HCT116 (cell line): ENCODE measurements at regions not wholly inside any gene's neighbourhood (a gene's known extent, or its start where the extent isn't known, plus 50 kb on each side); places are given as distances from the start of the nearest gene placed in this dataset.

Experiments
- ATAC-seq: fragments of 200-7000 bp; cut with Tn5 transposase; 2 replicates; pipeline ENCODE4 v1.9.1; 2020; ENCODE audit warnings: mild to moderate bottlenecking, moderate library complexity
- BruUV-seq: library from RNA; stranded (reverse); fragments of 400-500 nt; replicated peaks from 2 replicates; lab custom pipeline; 2021; lab: Mats Ljungman, UMichigan
- CTCF ChIA-PET: fragments of 300-600 bp; sonication (Branson Sonifier 250); formaldehyde crosslinking; loops from one replicate; lab custom pipeline; 2021; ENCODE audit warnings: antibody characterized with exemption; lab: Charles Lee
- POLR2A ChIA-PET: fragments of 300-600, 350-600 bp; sonication (Branson Sonifier 250); formaldehyde crosslinking; loops from one replicate; lab custom pipeline; 2021; ENCODE audit warnings: antibody characterized with exemption; lab: Charles Lee
- RAD21 ChIA-PET, 2 experiments: fragments of 300-600 bp; sonication (Branson Sonifier 250); formaldehyde crosslinking; loops; one replicate each; lab custom pipeline; 2023; ENCODE audit warnings: low total read pairs in 2 of 2; ENCODE audit not compliant: uncharacterized antibody in 2 of 2, unreplicated experiment in 2 of 2, low non-redundant PET in 1 of 2; lab: Charles Lee
- DNase-seq: peaks from one replicate; pipeline ENCODE4 v3.0.0-alpha.2; 2010; ENCODE audit warnings: low read depth, low spot score
- H2AFZ ChIP-seq: fragments of 200-600 bp; shearing (Covaris generic), sonication (generic); 2 replicates; pipeline ENCODE4 v1.6.1; 2017; ENCODE audit warnings: low read depth, mixed run types, mixed read lengths, antibody characterized with exemption, low read length; ENCODE audit not compliant: poor library complexity, severe bottlenecking
- H3K27ac ChIP-seq: 2 replicates; pipeline ENCODE4 v1.5.1; 2012; ENCODE audit warnings: low read depth, low read length
- H3K27me3 ChIP-seq: fragments of 200-600 bp; sonication (generic); 2 replicates; pipeline ENCODE4 v1.6.1; 2016; ENCODE audit warnings: mixed run types, low read length, mixed read lengths; ENCODE audit not compliant: insufficient read depth
- H3K36me3 ChIP-seq, 2 experiments: fragments of 200-500 bp in 1 of 2; fragments of 200-600 bp in 1 of 2; sonication (Bioruptor generic) in 1 of 2; sonication (generic) in 1 of 2; 2 replicates each; pipeline versions ENCODE4 v1.5.1 to v1.6.1; 2014 to 2016; ENCODE audit warnings: low read length in 2 of 2, inconsistent platforms in 1 of 2, mixed read lengths in 1 of 2, mixed run types in 1 of 2; ENCODE audit not compliant: insufficient read depth in 2 of 2, control insufficient read depth in 1 of 2
- H3K4me1 ChIP-seq, 2 experiments: fragments of 200-600 bp in 1 of 2; sonication (generic) in 1 of 2; 2 replicates each; pipeline versions ENCODE4 v1.5.1 to v1.6.1; 2012 to 2017; ENCODE audit warnings: low read length in 2 of 2, inconsistent platforms in 1 of 2, mild to moderate bottlenecking in 1 of 2, mixed read lengths in 1 of 2, mixed run types in 1 of 2, moderate library complexity in 1 of 2; ENCODE audit not compliant: insufficient read depth in 2 of 2, control insufficient read depth in 1 of 2
- H3K4me2 ChIP-seq: fragments of 200-600 bp; sonication (generic); 2 replicates; pipeline ENCODE4 v1.6.1; 2017; ENCODE audit warnings: mixed run types, low read length, mixed read lengths
- H3K4me3 ChIP-seq, 2 experiments: fragments of 200-600 bp in 1 of 2; sonication (generic) in 1 of 2; replicated peaks in 1 of 2; 2 replicates each; pipeline ENCODE4 v1.5.1; 2011 to 2016; ENCODE audit warnings: low read length in 2 of 2, control low read depth in 1 of 2, low read depth in 1 of 2, mild to moderate bottlenecking in 1 of 2, mixed read lengths in 1 of 2, mixed run types in 1 of 2
- H3K79me2 ChIP-seq: fragments of 200-600 bp; sonication (generic); 2 replicates; pipeline ENCODE4 v1.6.1; 2017; ENCODE audit warnings: mild to moderate bottlenecking, mixed run types, low read length, moderate library complexity, mixed read lengths; ENCODE audit not compliant: insufficient read depth
- H3K9ac ChIP-seq: fragments of 200-600 bp; sonication (generic); 2 replicates; pipeline ENCODE4 v1.6.1; 2016; ENCODE audit warnings: low read length, mixed read lengths
- H3K9me2 ChIP-seq: fragments of 200-600 bp; sonication (generic), shearing (Covaris generic); 2 replicates; pipeline ENCODE4 v1.6.1; 2017; ENCODE audit warnings: mixed run types, mild to moderate bottlenecking, moderate library complexity; ENCODE audit not compliant: insufficient read depth
- H3K9me3 ChIP-seq, 2 experiments: fragments of 200-500 bp in 1 of 2; fragments of 200-600 bp in 1 of 2; sonication (Bioruptor generic) in 1 of 2; sonication (generic) in 1 of 2; 2 replicates each; pipeline ENCODE4 v1.6.1; 2014 to 2017; ENCODE audit warnings: low read length in 2 of 2, mixed read lengths in 2 of 2, inconsistent platforms in 1 of 2, low read depth in 1 of 2, mild to moderate bottlenecking in 1 of 2, mixed run types in 1 of 2, moderate library complexity in 1 of 2; ENCODE audit not compliant: control insufficient read depth in 1 of 2, insufficient read depth in 1 of 2
- H4K20me1 ChIP-seq: fragments of 200-600 bp; sonication (generic), shearing (Covaris generic); 2 replicates; pipeline ENCODE4 v1.6.1; 2017; ENCODE audit warnings: mixed run types, mild to moderate bottlenecking, moderate library complexity; ENCODE audit not compliant: insufficient read depth
- CEBPB ChIP-seq: IDR thresholded peaks from 2 replicates; pipeline ENCODE4 v1.6.1; 2012; ENCODE audit warnings: low read depth
- ELF1 ChIP-seq: IDR thresholded peaks from 2 replicates; pipeline ENCODE4 v1.6.1; 2012; ENCODE audit warnings: low read depth, borderline replicate concordance
- EZH2phosphoT487 ChIP-seq: fragments of 200-600 bp; IDR thresholded peaks from 2 replicates; pipeline ENCODE4 v1.6.1; 2018; ENCODE audit warnings: antibody characterized with exemption, borderline replicate concordance
- POLR2AphosphoS5 ChIP-seq: IDR thresholded peaks from 2 replicates; pipeline ENCODE4 v1.6.1; 2011; ENCODE audit warnings: mild to moderate bottlenecking, low read depth, low read length, moderate library complexity
- SIN3A ChIP-seq: IDR thresholded peaks from 2 replicates; pipeline ENCODE4 v1.6.1; 2012; ENCODE audit warnings: low read depth
- SP1 ChIP-seq: IDR thresholded peaks from 2 replicates; pipeline ENCODE4 v1.6.1; 2012; ENCODE audit warnings: low read depth
- TCF7L2 ChIP-seq: IDR thresholded peaks from 2 replicates; pipeline ENCODE4 v1.7.0; 2011; ENCODE audit warnings: borderline replicate concordance, inconsistent platforms; ENCODE audit not compliant: insufficient read depth, insufficient read length; ENCODE audit errors: extremely low read depth
- ZNF274 ChIP-seq: fragments of 200-500 bp; sonication (Bioruptor generic); IDR thresholded peaks from 2 replicates; pipeline ENCODE4 v1.6.1; 2014; ENCODE audit warnings: mild to moderate bottlenecking, low read depth, low read length, inconsistent platforms
- intact Hi-C: fragments of 100-400 bp; cut with micrococcal nuclease; formaldehyde crosslinking; loops from 2 replicates; pipeline ENCODE4 v1.10.0; 2022
- TF ChIP-seq, protein P1 (sequence below), 3 experiments: fragments of 200-600 bp in 1 of 3; sonication (generic) in 1 of 3; IDR thresholded peaks in 2 of 3; conservative IDR thresholded peaks in 1 of 3; 2 replicates each; pipeline ENCODE4 v1.5.1; 2012 to 2017; ENCODE audit warnings: low read depth in 2 of 3, low read length in 2 of 3, antibody characterized with exemption in 1 of 3, borderline replicate concordance in 1 of 3, control low read depth in 1 of 3, mild to moderate bottlenecking in 1 of 3, mixed read lengths in 1 of 3, mixed run types in 1 of 3, moderate library complexity in 1 of 3; ENCODE audit not compliant: insufficient read depth in 1 of 3
- TF ChIP-seq, protein P2 (sequence below): IDR thresholded peaks from 2 replicates; pipeline ENCODE4 v1.6.1; 2012

DNA sequence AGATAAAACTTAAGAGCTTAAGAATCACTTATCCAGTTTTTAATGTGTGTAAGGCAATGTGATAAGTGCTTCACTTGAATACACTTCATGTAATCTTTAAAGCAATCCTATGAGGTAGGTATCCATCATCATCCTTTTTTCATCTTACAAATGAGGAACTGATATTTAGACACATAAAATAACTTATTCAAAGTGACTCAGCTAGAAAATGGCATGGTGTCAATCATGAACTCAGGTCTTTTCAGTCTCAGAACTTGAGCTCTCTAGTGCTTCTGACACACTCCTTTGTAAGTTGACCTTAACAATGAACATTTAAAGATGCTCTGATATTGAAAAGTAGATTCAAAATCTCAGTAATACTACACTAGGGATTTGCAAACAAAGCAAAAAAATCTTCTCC is 224.8 kb upstream of the TEX13C start:
- Histone ChIP-seq H3K9me2 (no peaks in the 10 kb centered on the region), H3K36me3 (no peaks in the 10 kb centered on the region), H2AFZ (no peak overlapping the region), H3K4me2 (no peak overlapping the region), H3K27me3 (no peaks in the 10 kb centered on the region), H3K9ac (no peak overlapping the region), H3K4me3 (no peak overlapping the region), H3K27ac (no peak overlapping the region), H4K20me1 (no peaks in the 10 kb centered on the region), H3K9me3 (no peaks in the 10 kb centered on the region), H3K4me1 (no peaks in the 10 kb centered on the region), H3K79me2 (no peaks in the 10 kb centered on the region)
- POLR2A ChIA-PET = no interaction called here
- no peak for DNase-seq
- no peak for ATAC-seq
- TF ChIP-seq CEBPB (no peak), ZNF274 (no peak), SP1 (no peak), ELF1 (no peak), POLR2AphosphoS5 (no peak), EZH2phosphoT487 (no peak), SIN3A (no peak), TCF7L2 (no peak)
- TF ChIP-seq, protein P1, sequence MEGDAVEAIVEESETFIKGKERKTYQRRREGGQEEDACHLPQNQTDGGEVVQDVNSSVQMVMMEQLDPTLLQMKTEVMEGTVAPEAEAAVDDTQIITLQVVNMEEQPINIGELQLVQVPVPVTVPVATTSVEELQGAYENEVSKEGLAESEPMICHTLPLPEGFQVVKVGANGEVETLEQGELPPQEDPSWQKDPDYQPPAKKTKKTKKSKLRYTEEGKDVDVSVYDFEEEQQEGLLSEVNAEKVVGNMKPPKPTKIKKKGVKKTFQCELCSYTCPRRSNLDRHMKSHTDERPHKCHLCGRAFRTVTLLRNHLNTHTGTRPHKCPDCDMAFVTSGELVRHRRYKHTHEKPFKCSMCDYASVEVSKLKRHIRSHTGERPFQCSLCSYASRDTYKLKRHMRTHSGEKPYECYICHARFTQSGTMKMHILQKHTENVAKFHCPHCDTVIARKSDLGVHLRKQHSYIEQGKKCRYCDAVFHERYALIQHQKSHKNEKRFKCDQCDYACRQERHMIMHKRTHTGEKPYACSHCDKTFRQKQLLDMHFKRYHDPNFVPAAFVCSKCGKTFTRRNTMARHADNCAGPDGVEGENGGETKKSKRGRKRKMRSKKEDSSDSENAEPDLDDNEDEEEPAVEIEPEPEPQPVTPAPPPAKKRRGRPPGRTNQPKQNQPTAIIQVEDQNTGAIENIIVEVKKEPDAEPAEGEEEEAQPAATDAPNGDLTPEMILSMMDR (IDR thresholded peaks at IDR 0.05 in 2 of 3, conservative IDR thresholded peaks at IDR 0.05 in 1 of 3; ENCODE audit: borderline replicate concordance in 1 of 3, insufficient read depth in 1 of 3, low read depth in 2 of 3, low read length in 2 of 3) = no peak
- TF ChIP-seq, protein P2, sequence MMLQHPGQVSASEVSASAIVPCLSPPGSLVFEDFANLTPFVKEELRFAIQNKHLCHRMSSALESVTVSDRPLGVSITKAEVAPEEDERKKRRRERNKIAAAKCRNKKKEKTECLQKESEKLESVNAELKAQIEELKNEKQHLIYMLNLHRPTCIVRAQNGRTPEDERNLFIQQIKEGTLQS = no peak
- CTCF ChIA-PET = no interaction called here
- no TSS peak for BruUV-seq
- RAD21 ChIA-PET = no interaction called here
- intact Hi-C loops = no loop called here
